Prostate gland (tissue), 2 donors: ENCODE measurements at regions not wholly inside any gene's neighbourhood (a gene's known extent, or its start where the extent isn't known, plus 50 kb on each side); places are given as distances from the start of the nearest gene placed in this dataset.

Source experiments
- CTCF ChIP-seq, 4 experiments: fragments of 200-600 bp in 2 of 4; fragments of 450-650 bp in 2 of 4; sonication (generic) in 2 of 4; IDR thresholded peaks; 1 replicate in 3 of 4; 2 replicates in 1 of 4; pipeline ENCODE4 v1.5.1; 2016 to 2019; ENCODE audit warnings: antibody characterized with exemption in 4 of 4, mild to moderate bottlenecking in 2 of 4, moderate library complexity in 2 of 4
- POLR2A ChIP-seq: fragments of 450-650 bp; IDR thresholded peaks from one replicate; pipeline ENCODE4 v1.6.1; 2016; ENCODE audit warnings: antibody characterized with exemption, mild to moderate bottlenecking
- POLR2AphosphoS5 ChIP-seq: sonication (generic); formaldehyde crosslinking; IDR thresholded peaks from one replicate; pipeline ENCODE4 v1.6.1; 2017; ENCODE audit warnings: antibody characterized with exemption

GRCh38 chr22:22094921-22095320, 112.3 kb upstream of the TOP3B start:
- TF ChIP-seq POLR2AphosphoS5 (no peak), CTCF (IDR thresholded peaks at IDR 0.05) (no peak), POLR2A (no peak)
